Stromal cell of bone marrow (primary cell): ENCODE measurements at regions not wholly inside any gene's neighbourhood (a gene's known extent, or its start where the extent isn't known, plus 50 kb on each side); places are given as distances from the start of the nearest gene placed in this dataset.
"Not testable (repeated sequence)": the region's sequence is repeated elsewhere in the genome, so short reads cannot be mapped to it uniquely, and the experiment has no call there.

Source experiments
- DNase-seq: peaks from one replicate; pipeline ENCODE4 v3.0.0-alpha.2; 2012; ENCODE audit warnings: low read depth

GRCh38 chr1:29400203-29400602 is 163.9 kb downstream of the PTPRU start:
- not testable (repeated sequence) for DNase-seq

- DNase-seq: no peak
These were observed 163.1 kb downstream of the PTPRU start for GRCh38 chr1:29399465-29399864.

- DNase-seq: peak; percentile 23
These were observed 162.1 kb downstream of the PTPRU start for GRCh38 chr1:29398431-29398830.

GRCh38 chr1:29397981-29398380 is 161.7 kb downstream of the PTPRU start:
- no peak for DNase-seq

GRCh38 chr1:29397256-29397590 is 160.9 kb downstream of the PTPRU start:
- no peak for DNase-seq

GRCh38 chr1:29396438-29397255 is 160.3 kb downstream of the PTPRU start:
- no peak for DNase-seq

- DNase-seq: no peak
These were observed 159.6 kb downstream of the PTPRU start for GRCh38 chr1:29395736-29396437.

- DNase-seq: no peak
These were observed 158.4 kb downstream of the PTPRU start for GRCh38 chr1:29394521-29395225.

GRCh38 chr1:29393451-29393826 is 157.1 kb downstream of the PTPRU start:
- no peak for DNase-seq

- DNase-seq: no peak
These were observed 156.4 kb downstream of the PTPRU start for GRCh38 chr1:29392486-29393450.

GRCh38 chr1:29392036-29392435 is 155.7 kb downstream of the PTPRU start:
- DNase-seq: no peak

GRCh38 chr1:29391362-29391880 is 155.1 kb downstream of the PTPRU start:
- DNase-seq: no peak

GRCh38 chr1:29390491-29391361 is 154.4 kb downstream of the PTPRU start:
- no peak for DNase-seq

- no peak for DNase-seq
These were observed 153.8 kb downstream of the PTPRU start for GRCh38 chr1:29390075-29390474.

- DNase-seq: no peak
These were observed 153.3 kb downstream of the PTPRU start for GRCh38 chr1:29389533-29390041.

- no peak for DNase-seq
These were observed 152.6 kb downstream of the PTPRU start for GRCh38 chr1:29388884-29389283.

GRCh38 chr1:29388170-29388569 is 151.8 kb downstream of the PTPRU start:
- DNase-seq: no peak

GRCh38 chr1:29387210-29387609 is 150.9 kb downstream of the PTPRU start:
- no peak for DNase-seq

- not testable (repeated sequence) for DNase-seq
These were observed 150.1 kb downstream of the PTPRU start for GRCh38 chr1:29386453-29386852.

- DNase-seq: no peak
These were observed 149.6 kb downstream of the PTPRU start for GRCh38 chr1:29385966-29386365.
